ENCODE measurements at regions not wholly inside any gene's neighbourhood (a gene's known extent, or its start where the extent isn't known, plus 50 kb on each side); places are given as distances from the start of the nearest gene placed in this dataset.

DNA sequence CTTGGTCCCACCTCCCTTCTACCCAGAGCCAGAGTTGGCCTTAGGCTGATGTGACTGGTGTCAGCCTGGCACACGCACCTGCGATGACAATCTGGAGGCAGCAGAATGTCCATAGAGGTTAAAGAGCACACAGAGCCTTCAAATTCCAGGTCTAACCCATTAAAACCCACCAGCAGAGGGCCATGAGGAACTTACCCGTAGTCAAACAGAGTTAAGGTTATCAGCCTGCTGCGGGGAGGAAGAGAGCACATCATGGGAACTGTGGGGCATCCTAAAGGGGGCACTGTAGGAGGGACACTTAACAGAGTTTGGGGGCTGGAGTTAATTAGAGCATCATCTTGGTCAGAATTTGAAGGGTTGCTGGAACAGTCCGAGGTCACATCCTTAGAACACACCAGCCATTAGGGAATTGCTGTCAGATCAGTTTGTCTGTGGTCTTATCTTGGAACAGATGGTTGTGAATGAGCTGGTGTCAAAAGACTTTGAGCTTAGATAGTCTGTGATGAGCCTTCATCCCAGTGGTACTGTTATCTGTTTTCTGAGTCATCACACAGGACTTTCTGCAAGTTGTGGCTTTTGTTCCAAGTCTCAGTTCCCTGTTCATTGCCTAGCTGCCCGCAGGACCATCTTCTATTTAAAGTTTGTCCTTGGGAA lies 248.6 kb downstream of the LOXHD1 start:
- no peak for DNase-seq (ENCODE audit: low read depth, low spot score)

DNA sequence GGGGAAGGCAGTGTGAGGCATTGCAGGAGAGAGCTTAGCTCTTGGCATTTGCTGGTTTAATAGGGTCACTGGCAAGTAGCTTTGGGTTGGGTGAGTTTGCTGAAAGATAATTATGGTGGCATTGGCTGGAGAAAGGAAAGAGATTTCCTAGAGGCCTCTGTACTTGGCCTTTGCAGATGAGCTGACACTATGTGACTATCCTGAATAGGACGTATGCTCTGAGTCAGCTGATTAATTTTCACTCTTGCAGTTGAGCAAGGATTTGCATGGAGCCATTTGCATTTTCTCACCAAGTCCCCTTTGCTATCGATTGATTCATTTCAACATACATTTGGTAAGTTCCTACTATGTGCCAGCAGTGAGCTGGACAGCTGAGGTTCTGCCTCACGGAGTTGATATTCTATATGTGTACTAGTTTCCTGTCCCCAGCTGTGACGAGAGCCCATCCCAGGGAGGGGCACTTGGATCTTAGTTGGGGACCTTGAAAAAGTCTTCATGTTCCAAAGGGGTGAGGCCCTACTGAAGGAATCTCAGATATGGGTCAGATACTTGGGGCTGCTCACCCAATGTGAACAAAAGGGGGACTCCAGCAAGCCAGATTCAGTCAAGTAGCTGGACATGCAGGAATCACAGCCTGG lies 245.7 kb downstream of the LOXHD1 start:
- DNase-seq (ENCODE audit: low read depth, low spot score) = no peak

DNA sequence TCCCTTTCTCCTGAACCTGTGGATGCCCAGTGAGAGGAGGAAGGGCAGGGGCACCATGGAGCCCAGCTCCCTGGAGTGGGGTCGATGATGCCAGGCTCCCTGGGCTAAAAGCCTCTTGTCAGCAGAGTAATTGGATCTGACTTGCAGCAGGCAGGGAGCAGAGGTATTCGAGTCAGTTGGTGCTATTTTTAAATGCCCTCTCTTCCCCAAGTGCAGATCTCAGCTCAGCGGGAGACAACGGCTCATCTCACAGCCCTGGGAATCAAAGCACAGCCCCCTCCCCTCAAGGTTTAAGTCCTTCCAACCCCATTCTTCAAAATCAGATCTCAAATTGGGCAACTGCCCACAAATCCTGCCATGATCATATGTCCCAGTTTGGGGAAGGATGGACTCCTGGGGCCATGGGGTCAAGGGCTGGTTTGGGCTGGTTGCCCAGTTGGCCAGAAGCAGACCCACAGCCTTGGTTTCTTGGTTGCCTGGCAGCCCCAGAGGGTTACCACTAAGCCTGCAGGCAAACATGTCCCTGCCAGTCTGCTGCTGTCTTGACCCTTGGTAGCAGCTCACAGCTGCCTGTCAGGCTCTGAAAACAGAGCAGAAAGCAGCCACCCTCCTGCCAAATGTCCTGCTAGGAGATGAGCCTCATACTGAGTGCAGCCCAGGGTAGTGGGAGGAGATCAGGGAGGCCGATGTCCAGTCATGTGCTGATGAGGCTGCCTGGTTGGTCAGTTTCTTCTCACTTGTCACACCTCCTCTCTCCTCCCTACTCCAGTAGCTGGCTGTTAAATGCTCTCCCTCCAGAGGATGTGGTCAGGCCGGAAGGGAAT lies 244.9 kb downstream of the LOXHD1 start:
- no peak for DNase-seq (ENCODE audit: low read depth, low spot score)

DNA sequence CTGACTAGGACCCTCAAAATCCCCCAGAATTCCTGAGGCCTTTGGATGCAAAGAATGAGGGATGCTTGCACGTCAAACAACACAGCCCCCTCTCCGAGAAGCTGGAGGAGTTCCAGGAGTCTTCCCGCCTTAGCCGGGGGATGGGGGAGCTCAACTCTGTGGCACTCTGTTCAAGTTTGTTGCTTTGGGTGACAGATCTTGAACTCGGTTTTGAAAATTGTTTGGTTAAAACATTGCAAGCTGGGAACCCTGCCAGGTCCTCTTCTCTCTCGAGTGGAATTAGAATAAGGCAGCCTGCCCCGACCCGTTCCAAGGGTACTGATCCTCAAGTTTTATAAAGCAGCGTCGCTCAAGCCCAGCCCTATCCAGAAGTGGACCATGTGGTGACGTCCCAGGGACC lies 244.1 kb downstream of the LOXHD1 start:
- peak; percentile 18 for DNase-seq (ENCODE audit: low read depth, low spot score)

DNA sequence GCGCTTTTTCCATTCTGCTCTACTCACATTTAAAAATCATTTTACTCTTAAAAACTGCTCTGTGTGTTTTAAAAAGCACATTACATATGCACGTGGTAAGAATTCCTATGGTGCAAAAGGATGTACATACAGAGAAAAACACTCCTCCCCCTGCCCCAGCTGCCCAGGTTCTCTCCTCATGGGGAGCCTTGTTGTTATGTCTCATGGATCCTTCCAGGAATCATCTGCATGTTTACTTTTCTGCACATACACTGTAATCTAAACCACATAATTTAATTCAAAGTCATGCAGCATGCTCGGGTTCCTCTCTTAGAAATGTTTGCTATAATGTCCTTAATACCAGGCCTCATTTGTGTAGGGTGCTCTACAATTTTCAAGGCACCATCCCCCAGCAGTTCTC lies 243.3 kb downstream of the LOXHD1 start:
- no peak for DNase-seq (ENCODE audit: low read depth, low spot score)

DNA sequence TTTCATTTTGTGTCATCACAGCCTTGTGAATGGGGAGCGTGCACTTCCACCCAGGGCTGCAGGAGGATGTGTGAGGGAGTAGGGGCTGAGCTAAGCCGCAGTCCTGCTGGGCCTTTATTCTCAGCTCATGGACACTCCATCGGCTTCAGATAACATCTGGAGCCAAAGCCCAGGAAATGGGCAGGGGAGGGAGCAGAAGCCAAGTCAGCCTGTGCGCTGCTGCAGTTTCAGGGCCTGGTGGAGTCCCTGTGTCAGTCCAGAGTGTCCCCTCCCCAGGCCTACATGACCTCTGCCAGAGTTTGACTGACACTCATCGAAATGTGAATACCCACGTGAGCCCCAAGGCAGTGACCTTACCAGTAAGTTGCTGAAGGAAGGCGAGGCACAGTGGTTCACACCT lies 242.2 kb downstream of the LOXHD1 start:
- DNase-seq (ENCODE audit: low read depth, low spot score) = no peak

DNA sequence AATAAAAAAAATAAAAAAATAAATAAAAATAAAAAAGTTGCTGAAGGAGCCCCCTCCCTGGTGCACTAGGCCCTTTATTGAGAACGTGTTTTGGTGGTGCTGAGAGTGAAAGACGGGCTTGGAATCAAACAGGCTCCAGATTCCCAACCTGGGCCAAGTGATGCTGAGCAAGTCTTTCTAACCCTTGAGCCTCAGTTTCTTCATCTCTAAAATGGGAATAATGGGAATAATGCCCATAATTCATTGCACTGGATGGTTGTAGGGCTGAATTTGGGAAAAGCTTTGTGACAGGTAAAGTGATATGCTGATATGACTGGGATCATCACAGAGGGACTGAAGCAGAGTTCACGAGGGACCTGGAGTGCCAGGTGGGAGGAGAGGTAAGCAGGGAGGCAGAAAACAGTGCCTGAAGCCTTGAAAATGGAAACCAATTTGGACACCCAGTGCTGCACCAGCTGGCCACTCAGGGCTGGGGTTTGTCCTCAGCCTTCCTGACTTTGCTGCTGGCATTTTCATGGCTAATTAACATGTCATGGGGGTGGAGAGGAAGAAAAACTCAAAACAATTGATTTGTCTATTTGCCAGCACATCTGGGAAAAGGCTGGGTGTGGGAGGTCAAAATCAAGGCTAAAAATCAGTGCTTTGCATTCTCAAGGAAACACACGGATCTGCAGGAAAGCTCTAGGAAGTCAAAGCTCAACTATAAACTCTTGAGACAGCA lies 241.3 kb downstream of the LOXHD1 start:
- no peak for DNase-seq (ENCODE audit: low read depth, low spot score)

DNA sequence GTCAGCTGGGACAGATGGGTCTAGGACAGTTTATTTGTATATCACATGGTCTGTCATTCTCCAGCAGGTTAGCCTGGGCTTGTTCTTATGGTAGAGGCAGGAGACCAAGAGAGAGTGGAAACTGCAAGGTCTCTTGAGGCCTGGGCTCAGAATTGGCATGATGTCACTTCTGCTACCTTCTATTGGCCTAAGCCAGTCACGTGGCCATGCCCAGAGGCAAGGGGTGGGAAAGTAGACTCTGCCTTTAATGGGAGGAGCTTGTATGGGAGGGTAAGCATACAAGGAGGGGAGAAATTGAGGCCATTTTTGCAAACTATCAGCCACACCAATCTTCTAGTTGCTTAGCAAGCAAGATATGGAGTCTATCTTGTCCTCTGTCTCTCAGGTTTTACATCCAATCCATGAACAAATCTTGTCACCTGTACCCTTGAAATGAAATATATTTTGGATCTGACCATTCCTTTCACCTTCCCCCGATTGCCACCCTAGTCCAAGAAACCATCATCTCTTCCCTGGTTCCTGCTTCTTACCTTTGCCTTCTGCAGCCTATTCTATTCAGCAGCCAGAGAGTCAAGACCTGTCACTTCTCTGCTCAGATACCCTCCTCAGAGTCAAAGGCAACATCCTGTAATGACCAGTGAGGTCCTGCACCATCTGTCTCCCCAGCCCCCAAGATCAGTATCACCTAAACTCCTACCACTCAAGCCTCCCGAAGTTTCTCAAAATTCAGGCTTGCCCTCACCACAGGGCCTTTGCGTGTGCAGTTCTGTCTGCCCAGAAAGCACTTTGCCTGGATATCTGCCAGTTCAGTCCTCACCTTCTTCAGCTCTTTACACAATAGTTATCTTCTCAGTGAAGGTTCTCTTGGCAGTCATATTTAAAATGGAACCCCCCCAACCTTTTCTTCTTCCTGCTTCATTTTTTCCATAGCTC lies 240.0 kb downstream of the LOXHD1 start:
- no peak for DNase-seq (ENCODE audit: low read depth, low spot score)

DNA sequence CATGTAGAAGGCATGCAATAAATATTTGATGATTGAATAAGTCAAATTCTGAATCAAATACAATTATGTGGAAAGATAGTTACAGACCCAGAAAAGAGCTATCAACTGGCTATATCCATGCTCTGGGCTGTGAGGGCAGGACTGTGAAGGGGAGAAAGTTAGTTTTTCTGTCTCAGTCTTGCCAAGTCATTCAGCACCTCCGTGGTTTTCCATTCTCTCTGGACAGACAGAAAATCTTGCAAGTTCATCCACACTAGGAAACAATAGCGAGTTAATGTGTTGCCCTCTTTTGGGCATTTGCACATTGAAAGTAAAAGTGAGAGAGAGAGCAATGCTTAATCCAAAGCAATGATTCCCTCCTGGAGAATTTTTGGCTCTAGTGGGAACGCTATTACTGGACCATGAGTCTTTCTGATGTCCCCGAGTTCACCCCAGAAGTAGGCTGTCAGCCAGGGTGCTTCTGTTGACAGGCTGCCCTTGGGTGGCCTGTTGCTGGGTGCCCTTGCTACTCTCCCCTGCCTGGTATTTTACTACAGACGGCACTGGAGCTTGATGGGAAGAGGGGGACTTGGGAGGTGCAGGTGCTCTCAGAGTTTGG lies 238.3 kb downstream of the LOXHD1 start:
- DNase-seq (ENCODE audit: low read depth, low spot score) = no peak

DNA sequence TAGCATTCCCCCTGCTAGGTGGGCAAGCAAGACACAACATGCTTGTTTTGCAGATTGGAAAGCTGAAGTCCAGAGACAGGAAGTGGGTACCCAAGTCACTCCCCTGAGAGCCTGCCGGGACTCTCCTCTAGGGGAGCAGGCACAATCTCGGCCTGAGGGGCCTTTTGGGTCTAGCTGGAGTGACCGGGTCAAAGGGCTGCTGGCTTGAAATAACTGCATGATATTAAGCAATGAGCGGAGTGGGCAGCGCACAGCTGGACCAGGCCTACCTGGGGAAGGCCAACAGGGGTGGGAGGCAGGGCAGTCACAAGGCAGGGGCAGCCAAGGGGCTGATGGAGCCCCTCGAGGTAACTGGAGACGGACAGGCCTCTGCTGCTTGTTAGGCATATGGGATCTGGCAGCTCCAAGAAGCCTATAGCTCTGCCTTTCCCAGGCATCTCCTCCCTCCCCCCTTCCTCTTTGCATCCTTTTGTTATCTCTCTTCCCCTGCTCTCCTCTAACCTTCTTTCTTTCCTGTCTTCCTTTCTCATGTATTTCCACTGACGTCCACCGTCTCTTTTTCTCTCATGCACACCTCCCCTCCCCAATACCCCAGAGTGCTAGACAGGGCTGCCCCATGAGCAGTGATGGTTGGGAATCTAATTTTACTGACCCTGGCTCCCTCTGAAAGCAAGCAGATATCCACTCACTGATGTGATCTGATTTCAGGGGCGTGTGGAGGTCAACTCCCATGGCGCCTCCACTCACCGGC lies 237.5 kb downstream of the LOXHD1 start:
- no peak for DNase-seq (ENCODE audit: low read depth, low spot score)

DNA sequence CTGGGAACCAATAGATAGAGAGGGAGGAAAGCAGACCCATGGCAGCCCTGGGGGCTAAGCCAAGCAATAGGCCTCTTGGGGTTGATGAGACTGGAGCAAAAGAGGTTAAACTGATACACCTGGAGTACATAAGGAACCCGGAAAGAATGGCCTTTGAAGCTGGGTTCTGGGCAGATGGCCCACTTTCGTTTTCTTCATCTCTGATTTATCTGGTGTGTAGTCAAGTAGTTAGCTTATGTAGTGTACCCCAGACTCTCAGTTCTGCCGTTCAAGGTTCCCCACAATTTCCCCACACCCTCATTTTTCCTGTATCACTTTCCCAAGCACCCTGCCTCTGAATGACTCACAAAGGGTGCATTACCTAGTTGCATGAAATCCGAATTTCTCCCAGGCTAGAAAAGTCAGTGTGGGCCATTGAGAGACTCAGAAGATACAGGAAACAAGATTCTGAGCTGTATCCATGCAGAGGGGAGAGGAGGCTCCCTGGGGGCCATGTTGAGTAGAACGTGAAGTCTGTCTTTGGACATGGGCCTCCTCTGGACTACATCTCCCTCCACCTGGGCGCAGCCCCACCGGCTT lies 235.0 kb downstream of the LOXHD1 start:
- no peak for DNase-seq (ENCODE audit: low read depth, low spot score)

DNA sequence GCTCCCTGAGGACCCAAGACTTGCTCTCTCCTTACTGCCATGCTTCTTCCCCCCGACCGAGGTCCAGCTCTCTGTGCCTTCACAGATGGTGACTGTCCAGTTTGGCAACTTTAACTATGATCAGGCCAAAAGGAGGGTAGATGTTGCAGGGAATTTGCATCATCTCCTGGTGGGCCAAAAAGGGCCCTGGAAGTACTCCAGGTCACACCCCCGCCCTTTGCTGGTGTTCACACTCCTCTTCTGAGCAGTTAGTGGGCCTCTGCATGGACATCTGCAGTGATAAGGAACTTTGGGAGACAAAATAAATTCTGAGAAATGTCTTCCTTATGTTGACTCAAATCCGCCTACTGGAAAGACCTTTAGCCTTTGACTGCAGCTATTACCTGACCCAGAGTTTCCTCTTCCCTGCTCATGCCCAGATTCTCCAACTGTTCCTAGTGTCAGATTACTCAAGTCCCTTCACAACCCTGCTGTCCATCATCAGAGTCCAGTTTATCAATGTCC lies 234.4 kb downstream of the LOXHD1 start:
- DNase-seq (ENCODE audit: low read depth, low spot score) = no peak

DNA sequence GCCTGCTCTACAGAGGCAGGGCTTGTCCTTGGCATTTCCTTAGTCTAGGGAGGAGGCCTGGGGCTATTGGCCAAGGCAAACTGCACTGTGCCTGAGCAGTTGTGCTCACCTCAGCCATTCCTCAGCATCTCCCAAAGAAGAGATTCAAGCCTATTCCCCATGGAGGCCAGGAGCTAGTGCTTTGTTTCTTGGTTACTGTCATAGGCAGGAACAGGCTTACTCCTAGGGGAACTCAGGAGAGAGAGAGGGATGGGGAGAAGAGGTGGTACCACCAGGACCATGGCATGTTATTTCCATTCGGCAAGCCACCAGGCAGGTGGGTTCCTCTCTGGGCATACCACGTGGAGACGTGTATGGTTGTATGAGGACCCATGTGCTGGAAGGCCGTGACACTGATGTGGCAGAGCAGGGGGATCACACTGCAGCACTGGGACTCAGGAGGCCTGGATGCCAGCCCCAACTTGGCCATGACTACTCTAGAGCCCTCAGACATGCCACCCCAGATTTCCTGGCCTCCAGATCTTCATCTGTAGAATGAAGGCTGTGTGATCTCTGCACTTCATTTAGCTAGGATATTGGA lies 233.7 kb downstream of the LOXHD1 start:
- DNase-seq (ENCODE audit: low read depth, low spot score) = no peak

DNA sequence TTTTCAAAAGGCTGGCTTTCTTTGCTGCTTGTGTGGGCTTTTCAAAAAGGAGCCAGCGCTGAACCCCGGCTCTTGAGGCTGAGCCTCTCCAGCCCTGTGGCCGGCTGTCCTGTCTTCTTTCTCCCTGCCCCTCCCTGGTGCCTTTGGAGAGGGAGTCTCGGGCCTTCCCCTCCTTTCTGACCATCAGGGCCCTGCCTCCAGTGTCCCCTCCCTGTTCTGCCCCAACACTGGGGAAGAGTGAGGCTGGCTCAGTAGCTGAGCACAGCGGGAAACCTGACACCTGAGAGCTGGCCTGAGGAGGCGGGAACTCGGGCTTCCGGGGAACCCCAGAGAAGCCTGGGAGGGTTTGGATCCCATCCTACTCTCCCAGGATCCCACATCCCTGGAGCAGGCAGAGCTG lies 232.1 kb downstream of the LOXHD1 start:
- no peak for DNase-seq (ENCODE audit: low read depth, low spot score)

DNA sequence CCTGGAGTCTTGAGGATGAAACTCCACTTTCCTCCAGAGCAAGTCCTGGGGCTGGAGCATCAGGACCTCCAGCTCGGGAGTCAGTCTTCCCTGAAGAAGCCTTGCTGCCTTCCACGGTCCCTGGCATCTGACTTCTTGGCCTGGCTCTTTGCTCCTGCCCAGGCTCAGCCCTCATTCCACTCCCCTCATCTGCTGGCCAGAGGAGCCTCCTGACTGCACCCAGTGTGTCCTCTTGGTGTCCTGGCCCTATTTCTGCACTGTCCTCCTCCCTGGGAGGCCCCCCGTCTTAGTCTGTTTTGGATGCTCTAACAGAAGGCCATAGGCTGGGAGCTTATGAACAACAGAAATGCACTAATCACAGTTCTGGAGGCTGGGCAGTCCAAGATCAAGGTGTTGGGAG lies 231.5 kb downstream of the LOXHD1 start:
- no peak for DNase-seq (ENCODE audit: low read depth, low spot score)

DNA sequence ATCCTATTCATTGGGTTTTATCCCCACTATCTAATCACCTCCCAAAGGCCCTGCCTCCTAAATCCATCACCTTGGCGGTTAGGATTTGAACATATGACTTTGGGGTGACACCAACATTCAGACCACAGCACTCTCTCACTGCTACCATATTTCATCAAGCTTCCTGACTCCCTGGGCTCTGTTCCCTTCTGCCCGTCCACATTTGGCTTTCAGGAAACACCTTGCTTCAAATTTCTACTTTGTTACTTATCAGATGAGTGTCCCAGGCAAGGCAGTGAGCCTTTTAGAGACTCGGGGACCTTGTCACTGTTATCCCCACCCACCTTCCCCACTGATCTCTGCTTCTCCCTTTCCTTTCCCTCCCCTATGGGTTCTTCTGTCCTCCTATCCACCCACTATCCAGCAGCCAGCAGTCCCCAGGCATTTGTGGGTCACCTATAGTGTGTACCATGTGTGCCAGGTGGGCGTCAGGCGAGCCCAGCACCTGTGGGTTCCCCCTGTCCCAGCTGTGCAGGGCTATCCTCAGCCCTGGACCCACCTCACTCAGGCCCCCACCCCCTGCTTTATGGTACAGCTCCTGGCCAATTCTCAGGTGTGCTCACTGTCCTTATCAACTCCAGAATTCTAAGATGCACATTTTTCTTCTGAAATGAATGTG lies 230.9 kb downstream of the LOXHD1 start:
- DNase-seq (ENCODE audit: low read depth, low spot score) = no peak

DNA sequence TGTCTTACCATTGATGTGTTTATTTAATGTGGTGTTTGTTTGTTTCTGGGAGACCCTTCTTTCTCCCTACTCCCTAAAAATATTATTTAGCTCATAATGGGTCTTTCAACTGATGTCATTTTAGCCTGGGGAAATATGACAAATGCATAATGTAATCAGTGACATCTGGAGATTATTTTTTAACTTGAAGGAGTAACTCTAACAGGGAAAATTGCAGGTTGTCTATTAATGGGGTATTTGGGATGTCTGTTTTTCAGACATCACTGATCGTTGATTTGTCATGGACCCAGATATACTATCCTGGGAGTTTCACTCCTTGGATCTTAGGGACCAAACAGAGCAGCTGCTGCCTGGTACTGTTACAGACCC lies 230.4 kb downstream of the LOXHD1 start:
- no peak for DNase-seq (ENCODE audit: low read depth, low spot score)
